GM19452 (cell line): ENCODE measurements at regions not wholly inside any gene's neighbourhood (a gene's known extent, or its start where the extent isn't known, plus 50 kb on each side); places are given as distances from the start of the nearest gene placed in this dataset.

Source experiments
- ATAC-seq: cut with Tn5 transposase; IDR thresholded peaks from one replicate; pipeline ENCODE4 v1.9.1; 2021; ENCODE audit not compliant: unreplicated experiment

DNA sequence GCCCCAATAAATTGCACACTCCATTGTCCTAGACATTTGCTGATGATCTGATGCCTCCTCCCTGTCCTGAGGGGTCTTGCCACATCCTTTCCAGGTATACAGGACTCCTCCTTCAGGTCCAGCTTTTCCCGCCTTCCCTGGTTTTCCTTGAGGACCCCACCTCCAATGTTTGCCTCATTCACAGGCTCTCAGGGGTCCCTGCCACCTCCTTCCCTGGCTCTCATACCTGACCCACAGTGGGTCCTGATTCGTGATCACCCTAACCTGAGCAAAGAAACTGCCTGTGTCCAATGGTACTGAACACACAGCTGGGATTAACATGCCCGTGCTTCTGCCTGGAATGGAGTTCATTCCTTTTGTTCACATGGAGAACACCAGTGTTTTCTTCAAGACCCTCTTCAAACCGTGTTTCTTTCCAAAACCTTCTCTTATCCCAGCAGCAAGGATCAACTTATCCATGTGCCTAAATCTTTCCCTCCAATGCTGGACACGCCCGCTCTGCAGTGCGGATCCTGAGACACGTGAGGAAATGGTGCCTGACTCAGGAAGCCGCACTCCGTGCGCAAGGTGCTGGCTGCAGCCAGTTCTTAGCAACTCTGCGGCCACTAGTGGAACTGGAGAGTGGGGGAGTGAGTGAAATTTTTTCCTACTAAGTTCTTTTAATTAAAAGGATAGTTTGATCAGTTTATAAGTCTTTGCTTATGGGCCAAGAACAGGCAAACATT is 354.6 kb upstream of the SHH start:
- no peak for ATAC-seq

- ATAC-seq, result no peak
These were observed 351.5 kb upstream of the SHH start for GRCh38 chr7:156163747-156164146.

GRCh38 chr7:156162451-156162850 is 350.2 kb upstream of the SHH start:
- no peak for ATAC-seq

GRCh38 chr7:156160811-156161210 is 348.5 kb upstream of the SHH start:
- no peak for ATAC-seq

DNA sequence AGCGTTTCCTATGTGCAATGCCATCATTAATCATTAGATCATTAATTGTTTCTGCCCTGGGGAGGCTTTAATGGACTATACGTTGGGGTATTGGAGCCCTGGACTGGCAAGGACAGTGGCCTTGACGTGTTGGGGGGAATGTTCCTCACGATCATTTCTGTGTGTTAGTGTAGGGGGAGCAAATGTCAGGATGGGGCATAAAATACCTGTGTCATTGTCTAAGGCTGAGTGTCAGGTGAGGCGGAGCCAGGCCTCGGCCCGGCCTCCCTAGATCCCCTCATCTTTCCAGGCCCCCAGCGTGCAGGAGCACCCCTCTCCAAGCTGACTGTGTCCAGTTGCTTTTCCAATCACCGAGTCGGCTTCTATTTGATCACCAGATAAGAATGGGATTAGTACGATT is 346.4 kb upstream of the SHH start:
- no peak for ATAC-seq

DNA sequence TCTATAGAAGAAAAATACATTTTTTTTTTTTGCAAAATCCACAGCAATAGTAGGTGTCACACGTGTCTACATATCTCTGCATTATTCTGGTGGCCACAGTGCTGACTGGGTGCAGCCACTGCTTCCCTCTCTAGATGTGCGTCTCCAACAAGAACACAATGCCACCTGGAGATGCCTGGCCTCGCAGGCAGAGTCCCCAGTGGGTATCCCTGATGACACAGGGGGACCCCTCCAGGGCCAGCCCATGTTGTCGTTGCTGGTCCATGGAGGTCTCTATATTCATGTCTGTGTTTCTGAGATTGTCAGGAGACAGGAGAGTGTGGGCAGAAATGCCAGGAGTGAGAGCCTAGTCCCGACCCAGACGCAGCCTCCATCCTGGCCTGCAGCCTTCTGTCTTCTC is 345.9 kb upstream of the SHH start:
- ATAC-seq, result no peak

- no peak for ATAC-seq
These were observed 345.2 kb upstream of the SHH start for GRCh38 chr7:156157409-156158012.

- ATAC-seq, result no peak
These were observed 344.6 kb upstream of the SHH start for GRCh38 chr7:156156734-156157408.

- ATAC-seq, result no peak
These were observed 343.9 kb upstream of the SHH start for GRCh38 chr7:156155988-156156733.

- ATAC-seq, result no peak
These were observed 341.3 kb upstream of the SHH start for GRCh38 chr7:156153590-156153989.

- ATAC-seq, result no peak
These were observed 340.1 kb upstream of the SHH start for GRCh38 chr7:156152390-156152789.

- ATAC-seq, result no peak
These were observed 339.4 kb upstream of the SHH start for GRCh38 chr7:156151658-156152057.

- no peak for ATAC-seq
These were observed 338.8 kb upstream of the SHH start for GRCh38 chr7:156151078-156151477.

GRCh38 chr7:156148995-156149394 is 336.7 kb upstream of the SHH start:
- ATAC-seq, result no peak

- ATAC-seq, result no peak
These were observed 336.3 kb upstream of the SHH start for GRCh38 chr7:156148547-156148946.

DNA sequence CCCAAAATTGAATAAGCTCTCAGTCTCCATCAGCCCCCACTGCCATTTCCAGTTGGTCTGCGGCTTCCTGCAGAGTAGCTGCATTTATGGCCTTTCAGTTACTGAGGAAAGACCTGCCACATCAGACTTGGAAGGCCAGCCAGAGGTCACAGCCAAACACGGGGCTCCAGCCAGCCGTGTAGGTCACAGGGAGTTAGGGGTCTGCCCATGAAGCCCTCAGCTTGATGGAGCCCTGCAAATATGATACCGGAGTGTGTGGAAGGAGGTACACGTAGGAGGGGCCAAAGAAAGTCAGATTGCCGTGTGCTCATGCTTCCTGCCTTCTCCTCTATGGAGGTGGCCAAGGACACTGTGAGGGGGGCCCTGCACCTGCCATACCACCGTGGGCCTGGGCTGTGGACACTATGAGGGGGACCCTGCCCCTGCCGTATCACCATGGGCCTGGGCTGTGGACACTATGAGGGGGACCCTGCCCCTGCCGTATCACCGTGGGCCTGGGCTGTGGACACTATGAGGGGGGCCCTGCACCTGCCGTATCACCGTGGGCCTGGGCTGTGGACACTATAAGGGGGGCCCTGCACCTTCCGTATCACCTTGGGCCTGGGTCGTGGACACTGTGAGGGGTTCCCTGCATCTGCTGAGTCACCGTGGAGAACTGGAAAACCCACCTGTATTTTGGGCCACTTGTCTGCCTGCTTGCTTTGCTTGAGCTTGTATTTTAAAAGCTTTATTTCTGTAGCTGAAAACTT is 335.7 kb upstream of the SHH start:
- ATAC-seq, result no peak

GRCh38 chr7:156147104-156147503 is 334.8 kb upstream of the SHH start:
- no peak for ATAC-seq

DNA sequence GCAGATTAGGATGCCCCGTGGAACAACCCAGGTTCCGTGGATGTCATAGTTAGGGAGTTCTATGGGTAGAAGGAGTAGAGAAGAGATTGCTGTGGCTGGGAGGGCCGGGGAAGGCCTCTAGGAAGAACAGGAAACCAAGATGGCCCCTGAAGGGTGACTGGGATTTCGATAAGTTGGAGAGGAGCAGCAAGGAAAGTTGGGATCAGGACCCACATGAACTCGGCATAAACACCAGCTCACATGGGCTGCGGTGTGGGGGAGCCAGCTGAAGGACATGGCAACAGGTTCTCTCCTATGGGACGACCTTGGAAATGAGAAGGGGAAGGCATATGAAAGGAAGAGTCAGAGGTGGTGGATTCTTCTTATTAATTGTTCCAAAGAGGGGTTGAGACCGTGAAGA is 333.7 kb upstream of the SHH start:
- no peak for ATAC-seq

- ATAC-seq, result no peak
These were observed 332.9 kb upstream of the SHH start for GRCh38 chr7:156145184-156145583.

GRCh38 chr7:156143683-156144082 is 331.4 kb upstream of the SHH start:
- ATAC-seq, result no peak

GRCh38 chr7:156143158-156143557 is 330.9 kb upstream of the SHH start:
- ATAC-seq, result no peak
